Vagina (tissue), 2 donors: ENCODE measurements at regions not wholly inside any gene's neighbourhood (a gene's known extent, or its start where the extent isn't known, plus 50 kb on each side); places are given as distances from the start of the nearest gene placed in this dataset.

Source experiments
- DNase-seq, 2 donors: peaks; one replicate each; pipeline ENCODE4 v3.0.0-alpha.2; 2017; ENCODE audit errors: extremely low spot score in 2 of 2
- H3K27ac ChIP-seq: fragments of 200-600 bp; sonication (generic); one replicate; pipeline ENCODE4 v1.5.1; 2019
- H3K27me3 ChIP-seq: fragments of 200-600 bp; sonication (generic); one replicate; pipeline ENCODE4 v1.5.1; 2019
- H3K36me3 ChIP-seq, 2 donors: fragments of 200-600 bp; sonication (generic); one replicate each; pipeline ENCODE4 v1.5.1; 2017 to 2019
- H3K4me1 ChIP-seq: fragments of 200-600 bp; sonication (generic); one replicate; pipeline ENCODE4 v1.5.1; 2019
- H3K4me3 ChIP-seq, 2 donors: fragments of 200-600 bp; sonication (generic); 1 replicate in 1 of 2; 2 replicates in 1 of 2; pipeline ENCODE4 v1.5.1; 2016 to 2019
- H3K9me3 ChIP-seq: fragments of 200-600 bp; sonication (generic); one replicate; pipeline ENCODE4 v1.5.1; 2019
- CTCF ChIP-seq, 3 experiments: fragments of 450-650 bp in 2 of 3; fragments of 200-600 bp in 1 of 3; sonication (generic) in 1 of 3; IDR thresholded peaks; one replicate each; pipeline ENCODE4 v1.5.1; 2017 to 2019; ENCODE audit warnings: antibody characterized with exemption in 3 of 3, mild to moderate bottlenecking in 2 of 3, moderate library complexity in 2 of 3
- POLR2A ChIP-seq, 2 donors: fragments of 450-650 bp; IDR thresholded peaks; one replicate each; pipeline ENCODE4 v1.6.1; 2017; ENCODE audit warnings: antibody characterized with exemption in 2 of 2, mild to moderate bottlenecking in 2 of 2, moderate library complexity in 2 of 2
- POLR2AphosphoS5 ChIP-seq, 2 donors: sonication (generic); formaldehyde crosslinking; IDR thresholded peaks; one replicate each; pipeline ENCODE4 v1.9.0; 2017; ENCODE audit warnings: antibody characterized with exemption in 2 of 2, mild to moderate bottlenecking in 2 of 2, low read depth in 1 of 2; ENCODE audit not compliant: insufficient read depth in 1 of 2
- intact Hi-C: fragments of 100-400 bp; cut with DNase I; formaldehyde crosslinking; loops from one replicate; pipeline ENCODE4 v1.15.1; 2023

- Histone ChIP-seq H3K36me3 (no peaks in the 10 kb centered on the region), H3K27ac (no peak overlapping the region), H3K27me3 (no peaks in the 10 kb centered on the region), H3K9me3 (no peaks in the 10 kb centered on the region), H3K4me1 (no peaks in the 10 kb centered on the region), H3K4me3 (no peak overlapping the region)
- TF ChIP-seq CTCF (IDR thresholded peaks at IDR 0.05) (no peak), POLR2AphosphoS5 (IDR thresholded peaks at IDR 0.05; ENCODE audit: insufficient read depth in 1 of 2, low read depth in 1 of 2) (no peak), POLR2A (IDR thresholded peaks at IDR 0.05) (no peak)
- DNase-seq, result no peak
- intact Hi-C loops, result no loop called here
Observed at GRCh38 chr6:141260627-141261015, 872.1 kb upstream of the GJE1 start.

- Histone ChIP-seq H3K4me1 (no peaks in the 10 kb centered on the region), H3K9me3 (no peaks in the 10 kb centered on the region), H3K27ac (no peak overlapping the region), H3K36me3 (no peaks in the 10 kb centered on the region), H3K4me3 (no peak overlapping the region), H3K27me3 (no peaks in the 10 kb centered on the region)
- TF ChIP-seq CTCF (IDR thresholded peaks at IDR 0.05) (no peak), POLR2AphosphoS5 (IDR thresholded peaks at IDR 0.05; ENCODE audit: insufficient read depth in 1 of 2, low read depth in 1 of 2) (no peak), POLR2A (IDR thresholded peaks at IDR 0.05) (no peak)
- no peak for DNase-seq
- intact Hi-C loops, result no loop called here
Observed at GRCh38 chr6:141259807-141260206, 872.9 kb upstream of the GJE1 start.

DNA sequence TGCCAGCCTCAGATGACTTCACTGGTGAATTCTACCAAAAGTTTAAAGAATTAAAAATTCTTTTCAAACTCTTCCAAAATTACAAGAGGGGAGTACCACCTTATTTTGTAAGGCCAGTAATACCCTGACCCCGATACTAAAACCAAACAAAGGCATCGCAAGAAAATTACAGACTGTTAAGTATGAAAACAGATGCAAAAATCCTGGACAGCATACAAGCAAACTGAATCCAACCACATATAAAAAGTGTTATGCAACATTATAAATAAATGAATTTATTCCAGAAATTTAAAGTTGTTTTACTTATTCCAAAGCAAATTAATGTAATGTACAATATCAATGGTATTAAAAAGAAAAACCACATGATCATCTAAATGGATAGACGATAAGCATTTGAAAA is 873.6 kb upstream of the GJE1 start:
- H3K36me3 ChIP-seq, result no peaks in the 10 kb centered on the region
- no peaks in the 10 kb centered on the region for H3K9me3 ChIP-seq
- intact Hi-C loops, result no loop called here
- TF ChIP-seq CTCF (IDR thresholded peaks at IDR 0.05) (no peak), POLR2AphosphoS5 (IDR thresholded peaks at IDR 0.05; ENCODE audit: insufficient read depth in 1 of 2, low read depth in 1 of 2) (no peak), POLR2A (IDR thresholded peaks at IDR 0.05) (no peak)
- no peak for DNase-seq
- no peak overlapping the region for H3K4me3 ChIP-seq
- no peaks in the 10 kb centered on the region for H3K27me3 ChIP-seq
- no peak overlapping the region for H3K27ac ChIP-seq
- H3K4me1 ChIP-seq, result no peaks in the 10 kb centered on the region

- no peaks in the 10 kb centered on the region for H3K4me1 ChIP-seq
- H3K4me3 ChIP-seq, result no peak overlapping the region
- no peaks in the 10 kb centered on the region for H3K9me3 ChIP-seq
- DNase-seq, result no peak
- intact Hi-C loops, result no loop called here
- TF ChIP-seq POLR2A (IDR thresholded peaks at IDR 0.05) (no peak), CTCF (IDR thresholded peaks at IDR 0.05) (no peak), POLR2AphosphoS5 (IDR thresholded peaks at IDR 0.05; ENCODE audit: insufficient read depth in 1 of 2, low read depth in 1 of 2) (no peak)
- no peak overlapping the region for H3K27ac ChIP-seq
- H3K27me3 ChIP-seq, result no peaks in the 10 kb centered on the region
- H3K36me3 ChIP-seq, result no peaks in the 10 kb centered on the region
Observed at GRCh38 chr6:141258516-141258915, 874.2 kb upstream of the GJE1 start.

DNA sequence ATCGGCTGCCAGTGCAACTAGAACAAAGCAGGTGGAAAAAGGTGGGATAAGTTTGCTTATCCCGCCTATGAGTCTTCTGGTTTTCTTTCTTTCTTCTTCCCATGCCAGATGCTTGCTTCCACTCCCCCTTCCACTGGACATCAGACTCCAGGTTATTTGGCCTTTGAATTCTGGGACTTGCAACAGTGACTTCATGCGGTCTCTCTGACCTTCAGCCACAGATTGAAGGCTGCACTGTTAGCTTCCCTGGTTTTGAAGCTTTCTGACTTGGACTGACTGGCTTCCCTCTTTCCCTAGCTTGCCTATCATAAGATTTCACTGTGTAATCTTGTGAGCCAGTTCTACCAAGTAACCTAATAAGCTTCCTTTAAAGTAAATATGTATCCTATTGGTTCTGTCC is 878.4 kb upstream of the GJE1 start:
- Histone ChIP-seq H3K36me3 (no peaks in the 10 kb centered on the region), H3K4me1 (no peaks in the 10 kb centered on the region), H3K4me3 (no peak overlapping the region), H3K9me3 (no peaks in the 10 kb centered on the region), H3K27ac (no peak overlapping the region), H3K27me3 (no peaks in the 10 kb centered on the region)
- TF ChIP-seq POLR2AphosphoS5 (IDR thresholded peaks at IDR 0.05; ENCODE audit: insufficient read depth in 1 of 2, low read depth in 1 of 2) (no peak), POLR2A (IDR thresholded peaks at IDR 0.05) (no peak), CTCF (IDR thresholded peaks at IDR 0.05) (no peak)
- intact Hi-C loops, result no loop called here
- no peak for DNase-seq
